HEK293 (cell line): ENCODE measurements at regions not wholly inside any gene's neighbourhood (a gene's known extent, or its start where the extent isn't known, plus 50 kb on each side); places are given as distances from the start of the nearest gene placed in this dataset.
A peak's percentile ranks its signal among the peaks of the same experiment; 100 is the strongest.

Source experiments
- CTCF ChIP-seq: fragments of 450-650 bp; formaldehyde crosslinking; IDR thresholded peaks from 2 replicates; pipeline ENCODE4 v1.5.1; 2016; ENCODE audit warnings: missing biosample characterization, missing genetic modification characterization
- ELK4 ChIP-seq: IDR thresholded peaks from 2 replicates; pipeline ENCODE4 v1.6.1; 2011; ENCODE audit warnings: mild to moderate bottlenecking, low read depth, low read length, borderline replicate concordance
- GLI4 ChIP-seq: fragments of 450-650 bp; formaldehyde crosslinking; IDR thresholded peaks from 2 replicates; pipeline ENCODE4 v1.5.1; 2016; ENCODE audit warnings: missing biosample characterization, missing genetic modification characterization
- YY1 ChIP-seq: fragments of 450-650 bp; formaldehyde crosslinking; IDR thresholded peaks from 2 replicates; pipeline ENCODE4 v1.5.1; 2018; ENCODE audit warnings: missing biosample characterization, missing genetic modification characterization
- ZNF10 ChIP-seq: fragments of 450-650 bp; formaldehyde crosslinking; IDR thresholded peaks from 2 replicates; pipeline ENCODE4 v1.5.1; 2017; ENCODE audit warnings: missing biosample characterization, missing genetic modification characterization
- ZNF112 ChIP-seq: fragments of 450-650 bp; formaldehyde crosslinking; IDR thresholded peaks from 2 replicates; pipeline ENCODE4 v1.5.0; 2017; ENCODE audit warnings: missing biosample characterization, missing genetic modification characterization
- ZNF133 ChIP-seq: fragments of 450-650 bp; formaldehyde crosslinking; IDR thresholded peaks from 2 replicates; pipeline ENCODE4 v1.5.1; 2016; ENCODE audit warnings: missing biosample characterization, missing genetic modification characterization
- ZNF155 ChIP-seq: fragments of 450-650 bp; formaldehyde crosslinking; IDR thresholded peaks from 2 replicates; pipeline ENCODE4 v1.5.1; 2016; ENCODE audit warnings: missing biosample characterization, missing genetic modification characterization
- ZNF274 ChIP-seq, 2 experiments: fragments of 200-500 bp in 1 of 2; fragments of 450-650 bp in 1 of 2; sonication (Bioruptor generic) in 1 of 2; formaldehyde crosslinking in 1 of 2; IDR thresholded peaks; 2 replicates each; pipeline versions ENCODE4 v1.5.1 to v1.6.1; 2014 to 2016; ENCODE audit warnings: borderline replicate concordance in 1 of 2, inconsistent platforms in 1 of 2, low read length in 1 of 2, missing biosample characterization in 1 of 2, missing genetic modification characterization in 1 of 2
- ZNF292 ChIP-seq: fragments of 450-650 bp; formaldehyde crosslinking; IDR thresholded peaks from 2 replicates; pipeline ENCODE4 v1.5.1; 2016; ENCODE audit warnings: low read depth, missing biosample characterization, missing genetic modification characterization, borderline replicate concordance
- ZNF558 ChIP-seq: fragments of 450-650 bp; formaldehyde crosslinking; IDR thresholded peaks from 2 replicates; pipeline ENCODE4 v1.5.1; 2016; ENCODE audit warnings: missing biosample characterization, missing genetic modification characterization
- ZSCAN5A ChIP-seq: fragments of 450-650 bp; formaldehyde crosslinking; IDR thresholded peaks from 2 replicates; pipeline ENCODE4 v1.5.1; 2016; ENCODE audit warnings: missing biosample characterization, missing genetic modification characterization

- TF ChIP-seq CTCF (tag by site-specific recombination) (peak; percentile 73), ELK4 (no peak), ZNF155 (tag by site-specific recombination) (no peak), ZSCAN5A (tag by site-specific recombination) (no peak), ZNF274 (IDR thresholded peaks at IDR 0.05; ENCODE audit: low read length) (no peak), ZNF274 (tag by site-specific recombination; IDR thresholded peaks at IDR 0.05; ENCODE audit: borderline replicate concordance) (no peak), ZNF558 (no peak), YY1 (no peak), ZNF10 (no peak), GLI4 (tag by site-specific recombination) (no peak), ZNF133 (tag by site-specific recombination) (no peak), ZNF292 (tag by site-specific recombination) (no peak), ZNF112 (tag by site-specific recombination) (no peak)
Measured at GRCh38 chrX:69222103-69223090, 57.1 kb upstream of the PJA1 start.
